Activated naive CD4-positive, alpha-beta T cell treated with anti-CD3 and anti-CD28 coated beads, Interleukin-2, amount 50 U/mL, for 72 hours (primary cell): ENCODE measurements at regions not wholly inside any gene's neighbourhood (a gene's known extent, or its start where the extent isn't known, plus 50 kb on each side); places are given as distances from the start of the nearest gene placed in this dataset.
"Not testable (repeated sequence)": the region's sequence is repeated elsewhere in the genome, so short reads cannot be mapped to it uniquely, and the experiment has no call there.

Experiments
- ATAC-seq, 2 donors: fragments of 150-1000 bp; cut with Tn5 transposase; 2 replicates each; pipeline ENCODE4 v1.10.0; 2021; ENCODE audit warnings: mild to moderate bottlenecking in 2 of 2, moderate library complexity in 2 of 2
- DNase-seq, 2 donors: peaks; one replicate each; pipeline ENCODE4 v3.0.0; 2021 to 2022; ENCODE audit warnings: low spot score in 2 of 2
- H3K27ac Mint-ChIP-seq, 2 donors: one replicate each; pipeline ENCODE4 v1.8.0; 2022; ENCODE audit warnings: mild to moderate bottlenecking in 2 of 2, mixed read lengths in 2 of 2
- H3K36me3 Mint-ChIP-seq, 2 donors: one replicate each; pipeline ENCODE4 v1.8.0; 2022; ENCODE audit warnings: mixed read lengths in 2 of 2
- H3K9me3 Mint-ChIP-seq, 2 donors: one replicate each; pipeline ENCODE4 v1.8.0; 2022; ENCODE audit warnings: mixed read lengths in 2 of 2

DNA sequence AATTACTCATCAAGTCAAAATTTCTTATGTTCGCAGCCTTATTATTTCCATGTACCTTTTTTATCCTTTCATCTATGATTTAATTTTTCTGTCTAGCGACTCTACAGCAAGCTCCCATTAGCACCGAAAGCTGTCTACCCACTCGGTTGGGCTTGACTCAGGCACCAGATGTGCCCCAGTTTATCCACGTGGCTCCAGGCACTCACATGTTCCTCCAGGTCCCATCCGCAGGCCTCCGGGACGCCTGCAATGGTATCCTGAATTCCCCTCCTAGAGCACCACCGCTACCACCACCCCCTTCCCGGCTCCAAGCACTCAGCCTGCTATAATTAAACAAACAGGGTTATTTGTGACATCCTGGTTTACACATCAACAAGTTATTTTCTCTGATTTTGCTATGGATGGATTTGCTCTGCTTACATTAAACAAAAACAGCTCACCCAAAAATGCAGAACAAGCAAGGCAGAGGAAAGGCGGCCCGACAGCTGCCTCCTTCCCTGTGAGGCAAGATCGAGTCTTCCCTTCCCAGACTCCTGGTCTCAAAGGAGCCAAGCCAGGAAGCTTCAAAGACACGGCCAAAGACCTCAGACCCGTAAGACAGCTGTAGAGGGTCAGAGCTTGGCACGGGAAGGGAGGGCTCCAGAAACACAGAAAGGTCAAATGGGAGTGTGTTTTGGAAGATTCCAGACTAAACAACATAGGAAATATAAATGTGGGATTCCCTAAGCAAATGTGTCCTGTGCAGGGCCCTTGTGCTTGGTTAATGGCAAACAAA is 253.8 kb downstream of the TTC8 start:
- DNase-seq (no peak), ATAC-seq (no peak)
- no peak overlapping the region for H3K27ac Mint-ChIP-seq
- H3K9me3 Mint-ChIP-seq = peaks cover 0 to 5% of the 10 kb centered on the region in 2 donors
- no peaks in the 10 kb centered on the region for H3K36me3 Mint-ChIP-seq

- no peak overlapping the region for H3K27ac Mint-ChIP-seq
Observed at GRCh38 chr14:89085231-89085731, 260.8 kb downstream of the TTC8 start.

DNA sequence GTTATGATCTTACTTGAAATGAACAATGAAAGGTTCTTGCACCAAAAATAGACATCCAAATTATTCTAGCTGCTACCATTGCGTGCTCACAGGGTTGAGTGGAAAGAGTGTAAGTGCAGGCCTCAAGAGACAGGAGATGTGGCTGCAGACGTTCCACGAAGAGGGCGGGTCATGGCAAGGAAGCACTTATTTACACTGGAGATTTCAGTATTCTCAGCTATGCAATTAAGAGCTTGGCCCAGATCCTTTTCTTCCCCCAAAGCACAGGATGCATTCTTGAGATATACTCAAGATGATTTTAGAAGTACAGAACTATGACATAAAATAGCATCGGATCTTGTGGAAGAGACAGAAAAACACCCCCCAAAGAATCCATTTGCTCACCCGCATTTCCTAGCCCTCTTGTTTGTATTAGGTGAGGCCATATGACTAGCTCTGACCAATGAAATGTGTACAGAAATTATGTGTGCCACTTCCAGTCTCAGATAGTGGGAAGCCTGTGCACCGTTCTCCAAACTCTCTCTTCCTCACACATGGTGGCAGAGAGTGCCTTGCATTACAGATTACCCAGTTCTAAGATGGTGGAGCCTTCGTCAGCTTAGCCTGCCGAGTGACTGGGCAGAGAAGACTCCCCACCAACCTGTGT is 261.4 kb downstream of the TTC8 start:
- H3K27ac Mint-ChIP-seq = no peak overlapping the region
- no peak for ATAC-seq
- H3K9me3 Mint-ChIP-seq = peaks cover 0 to 5% of the 10 kb centered on the region in 2 donors
- H3K36me3 Mint-ChIP-seq = no peaks in the 10 kb centered on the region
- no peak for DNase-seq

More at GRCh38 chr14:89085231-89085731, 260.8 kb downstream of the TTC8 start:
- H3K36me3 Mint-ChIP-seq = no peaks in the 10 kb centered on the region
- ATAC-seq (no peak), DNase-seq (no peak)
- H3K9me3 Mint-ChIP-seq = peaks cover 0 to 5% of the 10 kb centered on the region in 2 donors

DNA sequence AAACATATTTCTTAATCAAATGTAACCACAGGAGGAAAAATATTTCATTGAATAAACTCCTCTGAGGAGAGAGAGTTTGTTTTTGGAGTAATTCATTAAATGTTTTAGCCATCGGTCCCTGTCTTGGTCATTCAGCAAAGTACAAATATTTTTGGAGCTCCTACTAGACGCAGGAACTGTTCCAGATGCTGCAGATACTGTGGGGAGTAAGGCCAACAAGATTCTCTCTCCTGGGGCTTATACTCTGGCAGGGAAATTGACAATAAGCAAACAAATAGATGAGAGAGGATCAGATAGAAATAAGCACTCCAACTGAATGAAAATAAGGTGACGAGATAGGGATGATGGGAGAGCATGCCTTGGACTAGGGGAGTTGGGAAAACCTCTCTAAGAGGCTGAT is 264.1 kb downstream of the TTC8 start:
- no peak for ATAC-seq
- no peak overlapping the region for H3K27ac Mint-ChIP-seq
- no peaks in the 10 kb centered on the region for H3K9me3 Mint-ChIP-seq

DNA sequence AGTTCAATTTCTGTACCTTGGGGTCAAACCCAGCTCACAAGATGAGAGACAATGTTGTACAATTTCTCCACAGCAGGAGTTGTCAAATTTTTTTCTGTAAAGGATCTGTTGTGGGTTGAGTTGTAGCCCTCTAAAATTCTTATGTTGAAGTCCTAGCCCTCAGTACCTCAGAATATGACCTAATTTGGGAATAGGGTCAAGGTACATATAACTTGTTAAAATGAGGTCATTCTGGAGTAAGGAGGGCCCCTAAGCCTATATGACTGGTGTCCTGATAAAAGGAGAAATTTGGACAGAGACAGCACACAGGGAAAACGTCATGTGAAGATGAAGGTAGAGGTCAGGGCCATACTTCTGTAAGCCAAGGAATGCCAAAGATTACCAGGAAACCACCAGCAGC is 264.9 kb downstream of the TTC8 start:
- DNase-seq = no peak
- no peaks in the 10 kb centered on the region for H3K36me3 Mint-ChIP-seq
- no peak overlapping the region for H3K27ac Mint-ChIP-seq
- ATAC-seq = no peak
- no peaks in the 10 kb centered on the region for H3K9me3 Mint-ChIP-seq

More for the DNA sequence above, 264.1 kb downstream of the TTC8 start:
- no peak for DNase-seq
- H3K36me3 Mint-ChIP-seq = no peaks in the 10 kb centered on the region

GRCh38 chr14:89091781-89092180 is 267.3 kb downstream of the TTC8 start:
- Mint-ChIP-seq H3K27ac (no peak overlapping the region), H3K9me3 (no peaks in the 10 kb centered on the region), H3K36me3 (no peaks in the 10 kb centered on the region)
- DNase-seq (no peak), ATAC-seq (no peak)

- Mint-ChIP-seq H3K9me3 (no peaks in the 10 kb centered on the region), H3K36me3 (no peaks in the 10 kb centered on the region), H3K27ac (no peak overlapping the region)
- ATAC-seq = no peak
- DNase-seq = no peak
Observed at GRCh38 chr14:89093083-89093730, 268.8 kb downstream of the TTC8 start.

GRCh38 chr14:89095036-89095435 is 270.6 kb downstream of the TTC8 start:
- DNase-seq (no peak), ATAC-seq (no peak)
- no peak overlapping the region for H3K27ac Mint-ChIP-seq
- no peaks in the 10 kb centered on the region for H3K9me3 Mint-ChIP-seq
- no peaks in the 10 kb centered on the region for H3K36me3 Mint-ChIP-seq

DNA sequence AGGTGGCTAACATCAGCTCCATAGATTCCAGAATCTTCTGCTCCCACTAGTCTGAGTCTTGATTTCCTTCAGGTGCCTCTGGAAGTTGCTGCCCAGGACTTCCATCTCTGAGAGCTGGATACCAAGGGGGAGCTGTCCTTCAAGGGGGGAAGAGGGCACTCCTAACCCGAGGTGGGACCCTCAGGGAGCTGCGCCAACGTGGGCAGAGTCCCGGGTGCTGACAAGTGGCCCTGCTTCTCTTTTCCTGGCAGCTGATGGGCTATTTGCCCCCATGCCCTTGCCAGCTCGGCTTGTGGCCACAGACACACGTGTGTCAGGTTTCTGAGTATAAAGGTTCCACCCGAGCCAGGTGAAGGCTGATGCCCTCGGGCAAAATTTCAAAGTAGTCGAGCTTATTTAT is 272.5 kb downstream of the TTC8 start:
- H3K36me3 Mint-ChIP-seq = no peaks in the 10 kb centered on the region

DNA sequence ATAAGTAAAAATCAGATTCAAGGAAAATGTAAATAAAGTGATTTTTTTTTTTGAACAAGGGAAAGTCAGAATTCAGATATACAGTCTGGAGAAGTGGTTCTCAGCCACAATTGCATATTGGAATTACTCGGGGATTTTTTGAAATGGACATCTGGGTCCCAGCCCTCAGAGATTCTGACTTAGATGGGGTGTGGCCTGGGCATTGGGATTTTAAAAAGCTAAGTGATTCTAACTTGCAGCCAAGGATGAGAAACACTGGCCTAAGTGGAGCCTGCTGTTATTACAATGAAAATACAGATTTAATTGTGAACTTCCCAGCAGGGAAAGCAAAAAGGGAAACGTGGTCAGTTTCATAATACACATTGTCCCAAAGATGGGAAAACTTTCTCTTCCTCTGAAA is 273.8 kb downstream of the TTC8 start:
- Mint-ChIP-seq H3K36me3 (no peaks in the 10 kb centered on the region), H3K27ac (no peak overlapping the region), H3K9me3 (no peaks in the 10 kb centered on the region)
- no peak for ATAC-seq
- no peak for DNase-seq

More for the DNA sequence above, 272.5 kb downstream of the TTC8 start:
- Mint-ChIP-seq H3K9me3 (no peaks in the 10 kb centered on the region), H3K27ac (no peak overlapping the region)
- no peak for ATAC-seq
- no peak for DNase-seq

- not testable (repeated sequence) for DNase-seq, ATAC-seq, H3K27ac Mint-ChIP-seq, H3K9me3 Mint-ChIP-seq, H3K36me3 Mint-ChIP-seq
Observed at GRCh38 chr14:89104171-89104817, 279.8 kb downstream of the TTC8 start.

DNA sequence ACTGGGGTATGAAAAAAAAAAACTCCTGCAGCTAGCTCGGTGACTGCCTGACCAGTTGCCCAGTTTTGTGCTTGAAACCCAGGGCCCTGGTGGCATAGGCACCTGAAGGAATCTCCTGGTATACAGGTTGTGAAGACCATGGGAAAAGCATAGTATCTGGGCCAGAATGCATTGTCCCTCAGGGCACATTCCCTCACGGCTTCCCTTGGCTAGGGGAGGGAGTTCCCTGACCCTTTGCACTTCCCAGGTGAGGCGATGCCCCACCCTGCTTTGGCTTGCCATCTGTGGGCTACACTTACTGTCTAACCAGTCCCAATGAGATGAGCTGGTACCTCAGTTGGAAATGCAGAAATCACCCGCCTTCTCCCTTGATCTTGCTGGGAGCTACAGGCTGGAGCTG is 280.4 kb downstream of the TTC8 start:
- DNase-seq, H3K36me3 Mint-ChIP-seq, H3K9me3 Mint-ChIP-seq, ATAC-seq, H3K27ac Mint-ChIP-seq: not testable (repeated sequence)
